ENCODE measurements at regions not wholly inside any gene's neighbourhood (a gene's known extent, or its start where the extent isn't known, plus 50 kb on each side); places are given as distances from the start of the nearest gene placed in this dataset.

GRCh38 chr6:41406728-41407489 is 71.5 kb downstream of the NCR2 start:
- Histone ChIP-seq H3K27ac (no peak overlapping the region), H3K9me3 (peaks cover under 1% of the 10 kb centered on the region; the same call in 1 of the 3 replicates), H3K4me1 (no peaks in the 10 kb centered on the region), H3K4me3 (no peak overlapping the region), H3K4me2 (no peak overlapping the region)
- ChIA-PET CTCF (no interaction called here), POLR2A (no interaction called here)
- DNase-seq (ENCODE audit: low read depth in 1 of 2, low spot score in 1 of 2), result no peak
- ATAC-seq, result no peak
- no peak for FAIRE-seq
- 83% methylated on average over 45 of the region's 63 CpGs for WGBS (ENCODE audit: missing lambda C conversion rate)
- TF ChIP-seq MYC (IDR thresholded peaks at IDR 0.05; ENCODE audit: borderline replicate concordance, low read length) (no peak), RARB (CRISPR knock-in tag; IDR thresholded peaks at IDR 0.05) (no peak), ESRRA (IDR thresholded peaks at IDR 0.05; ENCODE audit: borderline replicate concordance, low read length) (no peak), JUNB (IDR thresholded peaks at IDR 0.05) (no peak), EHF (CRISPR knock-in tag; IDR thresholded peaks at IDR 0.05) (no peak), POLR2AphosphoS2 (conservative IDR thresholded peaks at IDR 0.05; ENCODE audit: low read length) (no peak)
- TF ChIP-seq, protein P1, sequence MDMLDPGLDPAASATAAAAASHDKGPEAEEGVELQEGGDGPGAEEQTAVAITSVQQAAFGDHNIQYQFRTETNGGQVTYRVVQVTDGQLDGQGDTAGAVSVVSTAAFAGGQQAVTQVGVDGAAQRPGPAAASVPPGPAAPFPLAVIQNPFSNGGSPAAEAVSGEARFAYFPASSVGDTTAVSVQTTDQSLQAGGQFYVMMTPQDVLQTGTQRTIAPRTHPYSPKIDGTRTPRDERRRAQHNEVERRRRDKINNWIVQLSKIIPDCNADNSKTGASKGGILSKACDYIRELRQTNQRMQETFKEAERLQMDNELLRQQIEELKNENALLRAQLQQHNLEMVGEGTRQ (IDR thresholded peaks at IDR 0.05), result no peak

DNA sequence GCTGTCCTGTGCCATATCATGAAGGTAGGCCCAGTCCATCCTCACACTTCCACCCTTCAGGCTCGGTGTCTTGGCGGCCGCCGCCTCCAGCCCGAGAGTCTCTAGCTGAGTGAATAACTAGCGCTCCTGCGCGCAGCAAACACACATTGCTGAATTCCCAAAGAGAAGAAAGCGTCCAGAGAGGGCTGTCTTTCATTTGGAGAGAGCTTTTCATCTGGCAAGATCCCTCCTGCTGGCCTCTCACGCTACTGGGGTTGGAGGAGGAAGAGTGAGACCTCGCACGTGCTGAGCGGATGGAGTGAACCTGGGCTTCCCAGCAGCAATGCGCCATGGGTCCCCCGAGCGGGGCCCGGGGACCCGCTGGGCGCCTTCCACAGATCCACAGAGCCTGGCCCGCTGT is 73.2 kb downstream of the NCR2 start:
- ChIA-PET CTCF (interaction anchor here (1.0 to 1.3 kb wide), 3 partner anchors 11 to 41 kb away, joined by 3 to 4 read pairs (median 3); no protein-coding TSS in a partner anchor), POLR2A (no interaction called here)
- DNase-seq (ENCODE audit: low read depth in 1 of 2, low spot score in 1 of 2), result no peak
- FAIRE-seq, result no peak
- no peaks in the 10 kb centered on the region for H3K4me1 ChIP-seq
- no peaks in the 10 kb centered on the region for H3K9me3 ChIP-seq
- WGBS (ENCODE audit: missing lambda C conversion rate), result 89% methylated on average over 17 of the region's 20 CpGs
- no peak overlapping the region for H3K4me3 ChIP-seq
- no peak for TF ChIP-seq POLR2A (IDR thresholded peaks at IDR 0.05; ENCODE audit: low read length)
- TF ChIP-seq RNF2 (IDR thresholded peaks at IDR 0.05; ENCODE audit: borderline replicate concordance, low read depth), result no peak
- no peak for ATAC-seq
- no peak overlapping the region for H3K27ac ChIP-seq
- no peak overlapping the region for H3K4me2 ChIP-seq

- H3K9me3 ChIP-seq, result no peaks in the 10 kb centered on the region
- no peak for ATAC-seq
Measured at GRCh38 chr6:41408982-41409381, 73.6 kb downstream of the NCR2 start.

GRCh38 chr6:41409489-41409888 is 74.1 kb downstream of the NCR2 start:
- FAIRE-seq (no peak), ATAC-seq (no peak), DNase-seq (ENCODE audit: low read depth in 1 of 2, low spot score in 1 of 2) (no peak)
- ChIA-PET CTCF (interaction anchor here (0.9 kb wide), 1 partner anchor 275 kb away, joined by 3 read pairs; no protein-coding TSS in a partner anchor), POLR2A (no interaction called here)
- WGBS (ENCODE audit: missing lambda C conversion rate), result 54% methylated on average over 5 of the region's 5 CpGs
- no peak overlapping the region for H3K4me3 ChIP-seq
- no peak overlapping the region for H3K27ac ChIP-seq
- no peaks in the 10 kb centered on the region for H3K4me1 ChIP-seq
- H3K4me2 ChIP-seq, result no peak overlapping the region
- no peaks in the 10 kb centered on the region for H3K9me3 ChIP-seq
- TF ChIP-seq POLR2AphosphoS2 (conservative IDR thresholded peaks at IDR 0.05; ENCODE audit: low read length) (no peak), REST (IDR thresholded peaks at IDR 0.05) (no peak), NFE2L2 (conservative IDR thresholded peaks at IDR 0.05; ENCODE audit: low read length) (no peak), EP300 (IDR thresholded peaks at IDR 0.05) (no peak), SREBF2 (IDR thresholded peaks at IDR 0.05) (no peak), POLR2A (IDR thresholded peaks at IDR 0.05; ENCODE audit: low read length) (no peak), RNF2 (IDR thresholded peaks at IDR 0.05; ENCODE audit: borderline replicate concordance, low read depth) (no peak), HOXA7 (CRISPR knock-in tag; IDR thresholded peaks at IDR 0.05) (no peak), SMC3 (IDR thresholded peaks at IDR 0.05) (no peak), RFX5 (IDR thresholded peaks at IDR 0.05) (no peak), TFCP2L1 (CRISPR knock-in tag; IDR thresholded peaks at IDR 0.05) (no peak), KDM1A (IDR thresholded peaks at IDR 0.05; ENCODE audit: low read depth) (no peak)
- TF ChIP-seq, protein P2, sequence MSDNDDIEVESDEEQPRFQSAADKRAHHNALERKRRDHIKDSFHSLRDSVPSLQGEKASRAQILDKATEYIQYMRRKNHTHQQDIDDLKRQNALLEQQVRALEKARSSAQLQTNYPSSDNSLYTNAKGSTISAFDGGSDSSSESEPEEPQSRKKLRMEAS (IDR thresholded peaks at IDR 0.05), result no peak
- TF ChIP-seq, protein P1 (IDR thresholded peaks at IDR 0.05), result no peak

More at GRCh38 chr6:41408982-41409381, 73.6 kb downstream of the NCR2 start:
- no peak for TF ChIP-seq E2F6 (IDR thresholded peaks at IDR 0.05; ENCODE audit: borderline replicate concordance, low read depth)
- no peak for TF ChIP-seq FOSL2 (IDR thresholded peaks at IDR 0.05)
- no peak for TF ChIP-seq FOSL2 (CRISPR knock-in tag; IDR thresholded peaks at IDR 0.05)
- 83% methylated on average over 9 of the region's 29 CpGs for whole genome bisulfite sequencing (ENCODE audit: missing lambda C conversion rate)
- H3K4me3 ChIP-seq, result no peak overlapping the region
- H3K4me2 ChIP-seq, result no peak overlapping the region
- DNase-seq (ENCODE audit: low read depth in 1 of 2, low spot score in 1 of 2) (no peak), FAIRE-seq (no peak)
- ChIA-PET CTCF (interaction anchor here (1.1 kb wide), 1 partner anchor 41 kb away, joined by 4 read pairs; no protein-coding TSS in a partner anchor), POLR2A (no interaction called here)
- H3K4me1 ChIP-seq, result no peaks in the 10 kb centered on the region
- no peak overlapping the region for H3K27ac ChIP-seq
